Right lobe of liver (tissue), 4 donors: ENCODE measurements at regions not wholly inside any gene's neighbourhood (a gene's known extent, or its start where the extent isn't known, plus 50 kb on each side); places are given as distances from the start of the nearest gene placed in this dataset.
"Not testable (repeated sequence)": the region's sequence is repeated elsewhere in the genome, so short reads cannot be mapped to it uniquely, and the experiment has no call there.

Source experiments
- CTCF ChIP-seq, 4 donors: fragments of 200-600 bp in 3 of 4; fragments of 450-650 bp in 1 of 4; IDR thresholded peaks; one replicate each; pipeline versions ENCODE4 v1.5.1 to v1.8.0; 2016 to 2022; ENCODE audit warnings: antibody characterized with exemption in 4 of 4, mild to moderate bottlenecking in 2 of 4
- POLR2A ChIP-seq: fragments of 450-650 bp; IDR thresholded peaks from one replicate; pipeline ENCODE4 v1.6.1; 2017; ENCODE audit warnings: antibody characterized with exemption, mild to moderate bottlenecking
- donor health status: DM: no; HTN: no; CAD: no.
- donor health status: DM: no; HTN: no; CAD: no.
- donor health status: DM: no; HTN: yes; CAD: no.

- not testable (repeated sequence) for TF ChIP-seq CTCF (IDR thresholded peaks at IDR 0.05); POLR2A
Observed at GRCh38 chr7:65285241-65285640, 88.4 kb upstream of the ZNF92 start.
